HG03354 (cell line): ENCODE measurements at regions not wholly inside any gene's neighbourhood (a gene's known extent, or its start where the extent isn't known, plus 50 kb on each side); places are given as distances from the start of the nearest gene placed in this dataset.
"Not testable (repeated sequence)": the region's sequence is repeated elsewhere in the genome, so short reads cannot be mapped to it uniquely, and the experiment has no call there.

Experiments
- ATAC-seq: cut with Tn5 transposase; IDR thresholded peaks from one replicate; pipeline ENCODE4 v1.9.1; 2021; ENCODE audit warnings: mild to moderate bottlenecking; ENCODE audit not compliant: unreplicated experiment, poor library complexity, severe bottlenecking

DNA sequence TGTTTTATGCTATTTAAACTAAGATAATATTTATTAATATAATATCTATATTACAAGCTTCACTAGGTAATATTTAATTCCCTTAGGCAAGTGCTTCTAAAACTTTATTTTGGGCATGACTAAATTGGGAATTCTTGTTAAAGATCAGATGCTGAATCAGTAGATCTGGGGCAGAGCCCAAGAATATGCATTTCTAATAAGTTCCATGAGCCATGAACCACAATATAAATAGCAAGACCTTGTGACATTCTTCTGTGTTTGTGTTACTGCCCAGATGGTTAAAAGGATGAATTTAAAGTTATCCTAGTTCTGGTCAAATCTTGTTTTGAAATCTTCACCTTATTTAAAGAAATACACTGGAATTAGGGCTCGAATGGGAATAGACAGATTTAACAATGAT is 258.4 kb upstream of the CACNA2D1 start:
- no peak for ATAC-seq

- no peak for ATAC-seq
Observed at GRCh38 chr7:82700741-82701140, 257.2 kb upstream of the CACNA2D1 start.

GRCh38 chr7:82699773-82700186 is 256.2 kb upstream of the CACNA2D1 start:
- no peak for ATAC-seq

DNA sequence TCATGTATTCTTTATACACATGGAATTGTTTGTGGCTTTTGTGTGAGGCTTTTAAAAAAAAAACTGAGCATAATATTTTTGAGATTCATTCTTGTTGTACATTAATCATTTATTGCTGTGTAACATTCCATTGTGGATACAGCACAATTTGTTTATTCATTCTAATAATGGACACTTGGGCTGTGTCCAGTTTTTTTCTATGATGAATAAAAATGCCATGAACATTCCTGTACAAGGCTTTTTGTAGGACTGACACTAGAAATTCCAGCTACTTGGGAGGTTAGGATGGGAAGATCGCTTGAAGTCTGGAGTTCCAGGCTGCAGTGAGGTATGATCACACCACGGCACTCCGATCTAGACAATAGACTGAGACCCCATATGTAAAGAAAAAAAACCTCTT is 254.3 kb upstream of the CACNA2D1 start:
- ATAC-seq: no peak

GRCh38 chr7:82696631-82697030 is 253.1 kb upstream of the CACNA2D1 start:
- ATAC-seq: no peak

- ATAC-seq: no peak
Observed at GRCh38 chr7:82694022-82694421, 250.4 kb upstream of the CACNA2D1 start.

DNA sequence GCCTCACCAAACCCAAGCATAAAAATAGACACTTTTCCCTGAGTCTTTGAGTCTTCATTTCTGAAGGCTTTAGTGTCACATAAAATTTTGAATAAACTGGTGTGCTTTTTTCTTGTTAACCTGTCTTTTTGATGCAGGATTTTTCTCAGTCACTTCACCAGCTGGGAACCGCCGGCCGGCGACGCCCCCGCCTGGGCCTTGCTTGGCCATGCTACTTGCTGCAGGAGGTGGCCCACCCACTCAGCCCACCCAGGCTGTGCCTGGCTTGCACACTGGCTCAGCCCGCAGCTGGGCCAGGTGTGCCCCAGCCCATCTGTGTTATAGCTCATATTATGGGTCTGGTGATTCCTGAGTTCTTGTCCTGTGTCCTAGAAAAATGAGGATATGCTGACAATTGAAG is 247.4 kb upstream of the CACNA2D1 start:
- no peak for ATAC-seq

DNA sequence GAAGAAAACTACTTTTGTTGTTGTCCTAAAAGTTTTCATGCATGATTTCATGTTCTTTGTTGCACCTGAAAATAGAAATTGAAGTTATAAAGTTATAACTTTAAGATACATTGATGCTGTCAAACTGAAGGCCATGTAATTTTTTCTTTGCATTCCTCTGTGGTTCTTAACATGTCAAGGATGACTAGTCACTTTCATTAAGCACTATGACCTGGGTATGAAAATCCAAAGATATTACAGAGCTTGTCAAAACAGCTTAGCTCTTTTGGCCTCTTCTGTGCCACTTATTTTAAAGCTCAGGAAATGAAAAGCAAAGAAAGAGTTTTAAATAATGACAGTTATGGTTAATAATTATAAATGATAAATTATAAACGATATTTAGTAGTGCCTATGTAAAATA is 241.6 kb upstream of the CACNA2D1 start:
- ATAC-seq: no peak

GRCh38 chr7:82678716-82679115 is 235.1 kb upstream of the CACNA2D1 start:
- no peak for ATAC-seq

DNA sequence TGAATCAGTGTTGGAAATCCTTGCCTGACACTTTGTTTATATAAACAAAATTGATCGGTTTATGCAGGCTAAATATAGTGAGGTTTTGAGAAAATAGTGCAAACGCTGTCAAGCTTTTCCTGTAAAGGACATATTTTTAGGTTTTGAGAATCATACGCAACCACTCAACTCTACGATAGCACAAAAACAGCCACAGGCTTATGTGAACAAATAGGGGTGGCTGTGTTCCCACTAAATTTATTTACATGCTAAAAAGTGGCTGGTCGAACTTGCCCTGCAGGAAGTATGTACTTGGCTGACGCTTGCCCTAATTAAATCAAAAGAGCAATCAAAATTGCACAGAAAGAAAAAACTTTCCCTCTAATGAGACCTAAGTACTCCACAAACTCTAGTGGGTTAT is 234.7 kb upstream of the CACNA2D1 start:
- ATAC-seq: no peak

- peak; percentile 91 for ATAC-seq
Observed at GRCh38 chr7:82677493-82677892, 233.9 kb upstream of the CACNA2D1 start.

DNA sequence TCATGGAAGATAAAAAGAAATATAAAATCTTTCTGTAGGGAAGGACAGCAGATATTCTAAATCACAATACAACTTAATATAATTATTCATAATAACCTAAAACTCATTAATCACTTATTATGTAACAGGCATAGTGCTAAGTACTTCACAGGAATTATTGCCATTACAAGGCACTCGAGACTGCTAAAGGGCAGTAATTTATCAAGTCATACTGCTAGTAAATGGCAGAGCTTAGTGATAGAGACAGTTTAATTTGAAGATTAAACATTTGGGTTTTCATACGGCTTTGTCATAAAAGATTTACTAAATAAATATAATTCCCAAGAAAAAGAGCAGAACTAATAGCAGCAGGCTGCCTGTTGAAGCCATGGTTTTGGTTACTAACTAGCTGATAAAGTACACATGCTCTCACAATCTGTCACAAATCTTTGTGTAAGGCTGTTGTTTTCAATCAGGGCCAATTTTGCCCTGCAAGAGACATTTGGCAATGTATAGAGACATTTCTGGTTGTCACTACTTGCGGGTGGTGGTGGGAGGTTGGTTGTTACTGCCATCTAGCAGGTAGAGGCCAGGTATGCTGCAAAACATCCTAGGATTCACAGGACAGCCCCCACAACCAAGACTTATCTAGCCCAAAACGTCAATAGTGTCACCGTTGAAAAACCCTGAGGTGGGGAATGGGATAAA is 233.3 kb upstream of the CACNA2D1 start:
- no peak for ATAC-seq

GRCh38 chr7:82675396-82675795 is 231.8 kb upstream of the CACNA2D1 start:
- no peak for ATAC-seq

DNA sequence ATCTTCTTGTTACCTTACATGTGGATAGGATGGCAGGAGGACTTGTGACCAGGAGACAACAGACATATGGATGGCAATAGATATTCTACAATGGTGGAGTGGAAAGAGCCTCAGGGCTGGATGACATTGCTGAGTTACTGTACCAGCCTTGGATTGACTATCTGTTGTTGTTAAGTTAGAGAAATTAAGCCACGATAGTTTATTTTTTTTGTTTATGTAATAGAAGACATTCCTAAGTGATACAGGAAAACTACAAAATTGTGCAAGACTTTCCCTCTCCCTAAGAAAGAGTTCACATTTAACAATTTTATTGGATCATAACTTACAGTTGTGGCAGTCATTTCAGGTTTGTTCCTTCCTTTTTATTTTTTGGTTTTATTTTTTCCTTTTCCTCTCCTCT is 230.7 kb upstream of the CACNA2D1 start:
- ATAC-seq: no peak

- ATAC-seq: no peak
Observed at GRCh38 chr7:82672078-82672477, 228.5 kb upstream of the CACNA2D1 start.

GRCh38 chr7:82669141-82669540 is 225.6 kb upstream of the CACNA2D1 start:
- ATAC-seq: no peak

GRCh38 chr7:82668676-82669075 is 225.1 kb upstream of the CACNA2D1 start:
- ATAC-seq: no peak

DNA sequence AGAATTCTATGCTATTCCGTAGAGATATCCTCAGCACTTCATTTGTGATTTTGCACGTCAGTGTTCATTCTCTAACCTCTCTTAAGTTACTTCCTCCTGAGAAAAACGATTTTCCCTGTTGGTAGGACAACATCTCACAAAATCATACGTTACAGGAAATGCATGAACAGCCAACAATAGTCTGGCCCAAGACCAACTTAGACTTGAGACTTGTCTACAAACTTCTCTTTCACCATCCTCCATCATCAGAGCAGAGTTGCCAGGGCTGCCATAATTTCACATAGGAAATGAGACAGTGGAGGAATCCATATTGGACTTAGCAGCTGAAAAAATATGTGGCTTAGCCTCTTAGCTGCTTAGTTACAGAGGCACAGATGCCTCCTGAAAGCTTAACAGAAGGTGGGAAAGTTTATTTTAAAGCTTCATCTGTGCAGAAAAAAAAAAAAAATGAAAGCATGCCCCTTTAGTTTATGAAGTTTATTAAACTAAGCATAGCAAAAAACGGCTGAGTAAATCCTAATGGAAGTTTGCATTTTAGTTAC is 222.5 kb upstream of the CACNA2D1 start:
- no peak for ATAC-seq

DNA sequence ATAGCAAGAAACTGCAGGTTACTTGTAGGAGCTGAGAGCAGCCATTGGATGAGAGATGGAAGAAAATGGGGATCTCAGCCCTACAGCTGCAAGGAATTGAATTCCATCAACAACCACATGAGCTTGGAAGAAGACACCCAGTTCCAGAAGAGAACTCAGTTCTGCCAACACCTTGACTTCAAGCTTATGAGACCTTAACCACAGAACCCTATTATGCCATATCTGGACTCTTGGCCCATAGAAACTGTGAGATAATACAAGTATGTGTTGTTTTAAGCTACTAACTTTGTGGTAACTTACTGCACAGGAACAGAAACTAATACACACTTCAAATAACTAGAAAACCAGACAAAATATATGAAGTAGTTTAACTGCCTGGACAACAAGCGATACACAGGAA is 212.4 kb upstream of the CACNA2D1 start:
- no peak for ATAC-seq

GRCh38 chr7:82650095-82650494 is 206.5 kb upstream of the CACNA2D1 start:
- ATAC-seq: not testable (repeated sequence)

- ATAC-seq: no peak
Observed at GRCh38 chr7:82633592-82633991, 190.0 kb upstream of the CACNA2D1 start.

GRCh38 chr7:82631998-82632397 is 188.4 kb upstream of the CACNA2D1 start:
- no peak for ATAC-seq
